ENCODE measurements at regions not wholly inside any gene's neighbourhood (a gene's known extent, or its start where the extent isn't known, plus 50 kb on each side); places are given as distances from the start of the nearest gene placed in this dataset.

GRCh38 chr10:9858816-9859215 is 1158.9 kb upstream of the CELF2 start:
- Histone ChIP-seq H3K36me3 (ENCODE audit: control insufficient read depth, insufficient read depth, low read length) (no peaks in the 10 kb centered on the region), H3K9me3 (0 out of 2 replicates have a peak, but pooled peaks cover 3% of the 10 kb centered on the region), H3K27me3 (replicated peaks; ENCODE audit: control insufficient read depth, insufficient read depth, low read length) (no peaks in the 10 kb centered on the region), H3K4me3 (ENCODE audit: low read depth, low read length) (no peak overlapping the region), H3K4me1 (no peaks in the 10 kb centered on the region)
- ChIA-PET CTCF (no interaction called here), POLR2A (no interaction called here)
- BruUV-seq (replicated peaks), result no TSS peak
- no peak overlapping the region for H3K27ac Mint-ChIP-seq (ENCODE audit: unreplicated experiment)
- H3K4me3 Mint-ChIP-seq (ENCODE audit: unreplicated experiment), result no peak overlapping the region
- H3K27me3 Mint-ChIP-seq (ENCODE audit: insufficient read depth, unreplicated experiment), result no peaks in the 10 kb centered on the region
- DNase-seq, result no peak
- intact Hi-C loops (cut with micrococcal nuclease; ENCODE audit: unreplicated experiment), result no loop called here
- no peaks in the 10 kb centered on the region for H3K4me1 Mint-ChIP-seq (ENCODE audit: low read depth, unreplicated experiment)
- no peak for TF ChIP-seq CTCF (IDR thresholded peaks at IDR 0.05; ENCODE audit: insufficient read depth in 1 of 2, low read depth in 1 of 2, low read length in 1 of 2, severe bottlenecking in 1 of 2, unreplicated experiment in 1 of 2)
- H3K36me3 Mint-ChIP-seq (ENCODE audit: insufficient read depth, unreplicated experiment), result no peaks in the 10 kb centered on the region
- H3K9me3 Mint-ChIP-seq (ENCODE audit: unreplicated experiment), result peaks cover 29% of the 10 kb centered on the region

- no peaks in the 10 kb centered on the region for H3K36me3 Mint-ChIP-seq (ENCODE audit: insufficient read depth, unreplicated experiment)
- no peaks in the 10 kb centered on the region for H3K4me1 ChIP-seq
- H3K9me3 Mint-ChIP-seq (ENCODE audit: unreplicated experiment), result peaks cover 29% of the 10 kb centered on the region
- no peak for DNase-seq
- no peak for TF ChIP-seq CTCF (IDR thresholded peaks at IDR 0.05; ENCODE audit: insufficient read depth in 1 of 2, low read depth in 1 of 2, low read length in 1 of 2, severe bottlenecking in 1 of 2, unreplicated experiment in 1 of 2)
- intact Hi-C loops (cut with micrococcal nuclease; ENCODE audit: unreplicated experiment), result no loop called here
- ChIA-PET CTCF (no interaction called here), POLR2A (no interaction called here)
- H3K4me3 Mint-ChIP-seq (ENCODE audit: unreplicated experiment), result no peak overlapping the region
- no peak overlapping the region for H3K27ac Mint-ChIP-seq (ENCODE audit: unreplicated experiment)
- no peaks in the 10 kb centered on the region for H3K36me3 ChIP-seq (ENCODE audit: control insufficient read depth, insufficient read depth, low read length)
- no peaks in the 10 kb centered on the region for H3K4me1 Mint-ChIP-seq (ENCODE audit: low read depth, unreplicated experiment)
- BruUV-seq (replicated peaks), result no TSS peak
- no peaks in the 10 kb centered on the region for H3K27me3 ChIP-seq (replicated peaks; ENCODE audit: control insufficient read depth, insufficient read depth, low read length)
- H3K4me3 ChIP-seq (ENCODE audit: low read depth, low read length), result no peak overlapping the region
- 0 out of 2 replicates have a peak, but pooled peaks cover 3% of the 10 kb centered on the region for H3K9me3 ChIP-seq
- no peaks in the 10 kb centered on the region for H3K27me3 Mint-ChIP-seq (ENCODE audit: insufficient read depth, unreplicated experiment)
Observed at GRCh38 chr10:9860045-9860444, 1157.6 kb upstream of the CELF2 start.

- ChIA-PET POLR2A (no interaction called here), CTCF (interaction anchor here (1.6 kb wide), 1 partner anchor 521 kb away, joined by 19 read pairs; no protein-coding TSS in a partner anchor)
- H3K4me3 Mint-ChIP-seq (ENCODE audit: unreplicated experiment), result no peak overlapping the region
- no peaks in the 10 kb centered on the region for H3K27me3 Mint-ChIP-seq (ENCODE audit: insufficient read depth, unreplicated experiment)
- BruUV-seq (replicated peaks), result no TSS peak
- no peaks in the 10 kb centered on the region for H3K9me3 ChIP-seq
- H3K36me3 Mint-ChIP-seq (ENCODE audit: insufficient read depth, unreplicated experiment), result no peaks in the 10 kb centered on the region
- intact Hi-C loops (cut with micrococcal nuclease; ENCODE audit: unreplicated experiment), result loop anchor here (1.0 kb wide), 3 partner anchors 97 to 520 kb away; no protein-coding TSS in a partner anchor
- no peak overlapping the region for H3K4me3 ChIP-seq (ENCODE audit: low read depth, low read length)
- no peaks in the 10 kb centered on the region for H3K4me1 ChIP-seq
- no peaks in the 10 kb centered on the region for H3K4me1 Mint-ChIP-seq (ENCODE audit: low read depth, unreplicated experiment)
- H3K27me3 ChIP-seq (replicated peaks; ENCODE audit: control insufficient read depth, insufficient read depth, low read length), result no peaks in the 10 kb centered on the region
- H3K27ac Mint-ChIP-seq (ENCODE audit: unreplicated experiment), result no peak overlapping the region
- no peak for DNase-seq
- H3K9me3 Mint-ChIP-seq (ENCODE audit: unreplicated experiment), result peaks cover 21% of the 10 kb centered on the region
- no peaks in the 10 kb centered on the region for H3K36me3 ChIP-seq (ENCODE audit: control insufficient read depth, insufficient read depth, low read length)
- TF ChIP-seq CTCF (IDR thresholded peaks at IDR 0.05; ENCODE audit: insufficient read depth in 1 of 2, low read depth in 1 of 2, low read length in 1 of 2, severe bottlenecking in 1 of 2, unreplicated experiment in 1 of 2), result no peak
Observed at GRCh38 chr10:9863559-9864121, 1154.0 kb upstream of the CELF2 start.
